ENCODE measurements at regions not wholly inside any gene's neighbourhood (a gene's known extent, or its start where the extent isn't known, plus 50 kb on each side); places are given as distances from the start of the nearest gene placed in this dataset.

DNA sequence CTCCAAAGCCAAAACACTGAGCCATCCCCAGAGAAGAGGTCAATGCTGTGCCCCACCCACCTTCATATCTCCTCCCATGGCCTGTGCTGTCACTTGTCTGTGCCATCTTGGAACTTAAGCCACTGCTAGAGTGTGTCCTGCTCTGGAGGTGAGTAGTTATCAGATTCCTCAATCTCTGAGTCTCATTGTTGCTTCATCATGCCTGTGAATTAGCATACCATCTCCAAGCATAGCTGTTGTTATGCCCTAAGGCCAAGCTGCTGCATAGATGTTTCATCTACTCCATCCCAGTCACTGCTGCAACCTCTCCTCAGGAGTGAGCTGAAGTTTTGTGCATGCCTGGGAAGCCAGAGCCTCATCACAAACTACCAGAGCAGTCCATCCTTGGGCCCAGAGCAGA, 349.0 kb downstream of the ZWINT start:
- no peaks in the 10 kb centered on the region for H3K9me3 ChIP-seq (ENCODE audit: low read depth)
- no peak overlapping the region for H3K27ac ChIP-seq
- no peak for DNase-seq (ENCODE audit: low read depth in 1 of 2, low spot score in 1 of 2)
- no peaks in the 10 kb centered on the region for H3K4me1 ChIP-seq (ENCODE audit: low read depth)
- no peaks in the 10 kb centered on the region for H3K27me3 ChIP-seq
- no peaks in the 10 kb centered on the region for H3K36me3 ChIP-seq
- no peak overlapping the region for H3K4me3 ChIP-seq
- TF ChIP-seq, protein P1, sequence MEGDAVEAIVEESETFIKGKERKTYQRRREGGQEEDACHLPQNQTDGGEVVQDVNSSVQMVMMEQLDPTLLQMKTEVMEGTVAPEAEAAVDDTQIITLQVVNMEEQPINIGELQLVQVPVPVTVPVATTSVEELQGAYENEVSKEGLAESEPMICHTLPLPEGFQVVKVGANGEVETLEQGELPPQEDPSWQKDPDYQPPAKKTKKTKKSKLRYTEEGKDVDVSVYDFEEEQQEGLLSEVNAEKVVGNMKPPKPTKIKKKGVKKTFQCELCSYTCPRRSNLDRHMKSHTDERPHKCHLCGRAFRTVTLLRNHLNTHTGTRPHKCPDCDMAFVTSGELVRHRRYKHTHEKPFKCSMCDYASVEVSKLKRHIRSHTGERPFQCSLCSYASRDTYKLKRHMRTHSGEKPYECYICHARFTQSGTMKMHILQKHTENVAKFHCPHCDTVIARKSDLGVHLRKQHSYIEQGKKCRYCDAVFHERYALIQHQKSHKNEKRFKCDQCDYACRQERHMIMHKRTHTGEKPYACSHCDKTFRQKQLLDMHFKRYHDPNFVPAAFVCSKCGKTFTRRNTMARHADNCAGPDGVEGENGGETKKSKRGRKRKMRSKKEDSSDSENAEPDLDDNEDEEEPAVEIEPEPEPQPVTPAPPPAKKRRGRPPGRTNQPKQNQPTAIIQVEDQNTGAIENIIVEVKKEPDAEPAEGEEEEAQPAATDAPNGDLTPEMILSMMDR (IDR thresholded peaks at IDR 0.05; ENCODE audit: low read depth, low read length): no peak

DNA sequence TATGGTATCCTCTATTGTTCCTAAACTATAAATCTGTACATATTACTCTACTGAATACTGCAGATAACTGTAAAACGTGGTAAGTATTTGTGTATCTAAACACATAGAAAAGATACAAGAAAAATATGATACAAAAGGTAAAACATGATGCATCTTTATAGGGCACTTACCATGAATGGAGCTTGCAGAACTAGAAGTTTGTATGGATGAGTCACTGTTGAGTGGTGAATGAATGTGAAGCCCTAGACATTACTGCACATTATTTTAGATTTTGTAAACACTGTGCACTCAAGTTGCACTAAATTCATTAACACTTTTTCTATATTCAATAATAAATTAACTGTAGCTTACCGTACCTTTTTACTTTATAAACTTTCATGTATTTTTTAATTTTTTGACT, 357.5 kb downstream of the ZWINT start:
- H3K27ac ChIP-seq: no peak overlapping the region
- no peaks in the 10 kb centered on the region for H3K27me3 ChIP-seq
- H3K9me3 ChIP-seq (ENCODE audit: low read depth): no peaks in the 10 kb centered on the region
- no peak for DNase-seq (ENCODE audit: low read depth in 1 of 2, low spot score in 1 of 2)
- no peak overlapping the region for H3K4me3 ChIP-seq
- no peaks in the 10 kb centered on the region for H3K4me1 ChIP-seq (ENCODE audit: low read depth)
- TF ChIP-seq, protein P1 (IDR thresholded peaks at IDR 0.05; ENCODE audit: low read depth, low read length): no peak
- H3K36me3 ChIP-seq: no peaks in the 10 kb centered on the region

GRCh38 chr10:55989188-55989587, 371.9 kb downstream of the ZWINT start:
- TF ChIP-seq, protein P1 (IDR thresholded peaks at IDR 0.05; ENCODE audit: low read depth, low read length): no peak
- Histone ChIP-seq H3K36me3 (no peaks in the 10 kb centered on the region), H3K27me3 (no peaks in the 10 kb centered on the region), H3K9me3 (ENCODE audit: low read depth) (no peaks in the 10 kb centered on the region), H3K4me1 (ENCODE audit: low read depth) (no peaks in the 10 kb centered on the region), H3K4me3 (no peak overlapping the region), H3K27ac (no peak overlapping the region)
- DNase-seq (ENCODE audit: low read depth in 1 of 2, low spot score in 1 of 2): no peak

- no peak for DNase-seq (ENCODE audit: low read depth in 1 of 2, low spot score in 1 of 2)
- Histone ChIP-seq H3K9me3 (ENCODE audit: low read depth) (no peaks in the 10 kb centered on the region), H3K4me1 (ENCODE audit: low read depth) (no peaks in the 10 kb centered on the region), H3K4me3 (no peak overlapping the region), H3K27ac (no peak overlapping the region), H3K27me3 (no peaks in the 10 kb centered on the region), H3K36me3 (no peaks in the 10 kb centered on the region)
- TF ChIP-seq, protein P1 (IDR thresholded peaks at IDR 0.05; ENCODE audit: low read depth, low read length): no peak
Measured at GRCh38 chr10:55979203-55979602, 381.9 kb downstream of the ZWINT start.

DNA sequence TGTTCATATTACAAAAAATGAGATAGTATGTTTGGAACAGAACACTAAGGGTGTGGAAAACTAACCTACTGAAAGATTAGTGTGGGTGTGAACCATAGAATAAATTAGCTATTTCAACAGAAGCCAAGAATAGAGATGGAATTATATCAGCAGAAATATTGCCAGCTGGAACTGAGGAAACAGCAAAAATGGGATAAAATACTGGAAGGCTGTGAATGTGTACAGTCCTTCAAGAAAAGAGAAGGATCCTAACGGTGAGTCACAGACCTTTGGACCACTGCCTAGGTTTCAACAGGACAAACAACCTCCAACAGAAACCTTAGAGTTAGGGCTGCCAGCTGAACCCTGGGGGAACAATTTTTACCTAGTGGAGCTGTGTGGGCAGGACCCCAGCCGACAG, 395.0 kb downstream of the ZWINT start:
- DNase-seq (ENCODE audit: low read depth in 1 of 2, low spot score in 1 of 2): no peak
- TF ChIP-seq, protein P1 (IDR thresholded peaks at IDR 0.05; ENCODE audit: low read depth, low read length): no peak

DNA sequence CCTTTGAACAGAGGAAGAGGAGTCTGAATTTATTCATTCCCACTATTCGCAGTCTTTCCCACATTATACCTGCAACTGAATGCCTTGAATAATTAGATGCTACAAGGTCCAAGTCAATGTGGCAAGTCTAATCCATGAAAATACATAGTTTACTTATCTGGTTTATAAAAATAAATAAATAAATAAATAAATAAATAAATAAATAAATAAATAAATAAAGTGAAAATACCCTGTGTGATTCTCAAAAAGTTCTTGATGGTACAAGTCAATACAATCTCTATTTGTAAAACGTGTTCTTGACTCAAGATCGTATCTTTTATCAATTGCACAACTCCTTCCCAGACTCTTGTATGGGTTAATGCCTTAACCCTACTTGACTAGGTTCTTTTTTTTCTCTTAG, 417.7 kb downstream of the ZWINT start:
- no peak for DNase-seq (ENCODE audit: low read depth in 1 of 2, low spot score in 1 of 2)
- Histone ChIP-seq H3K36me3 (no peaks in the 10 kb centered on the region), H3K9me3 (ENCODE audit: low read depth) (no peaks in the 10 kb centered on the region), H3K4me1 (ENCODE audit: low read depth) (no peaks in the 10 kb centered on the region), H3K27me3 (no peaks in the 10 kb centered on the region), H3K4me3 (no peak overlapping the region), H3K27ac (no peak overlapping the region)
- TF ChIP-seq, protein P1 (IDR thresholded peaks at IDR 0.05; ENCODE audit: low read depth, low read length): no peak

More for the DNA sequence above, 395.0 kb downstream of the ZWINT start:
- no peaks in the 10 kb centered on the region for H3K27me3 ChIP-seq
- no peaks in the 10 kb centered on the region for H3K9me3 ChIP-seq (ENCODE audit: low read depth)
- H3K4me3 ChIP-seq: no peak overlapping the region
- H3K36me3 ChIP-seq: no peaks in the 10 kb centered on the region
- no peaks in the 10 kb centered on the region for H3K4me1 ChIP-seq (ENCODE audit: low read depth)
- no peak overlapping the region for H3K27ac ChIP-seq
